ENCODE measurements at regions not wholly inside any gene's neighbourhood (a gene's known extent, or its start where the extent isn't known, plus 50 kb on each side); places are given as distances from the start of the nearest gene placed in this dataset.

GRCh38 chr7:142454862-142455261 lies 197.0 kb upstream of the PRSS58 start:
- no peak for TF ChIP-seq CTCF (IDR thresholded peaks at IDR 0.05)
- TF ChIP-seq POLR2A (IDR thresholded peaks at IDR 0.05) = no peak
